Hepatocyte (in vitro differentiated cells): ENCODE measurements at regions not wholly inside any gene's neighbourhood (a gene's known extent, or its start where the extent isn't known, plus 50 kb on each side); places are given as distances from the start of the nearest gene placed in this dataset.
A peak's percentile ranks its signal among the peaks of the same experiment; 100 is the strongest.

Experiments
- DNase-seq: peaks from one replicate; pipeline ENCODE4 v3.0.0-alpha.2; 2016; ENCODE audit warnings: low spot score
- H2AFZ ChIP-seq: fragments of 200-600 bp; sonication (generic); 2 replicates; pipeline ENCODE4 v1.6.0; 2016; ENCODE audit warnings: antibody characterized with exemption, mild to moderate bottlenecking
- H3K27ac ChIP-seq: fragments of 200-600 bp; sonication (generic); 2 replicates; pipeline ENCODE4 v1.5.1; 2016; ENCODE audit warnings: mild to moderate bottlenecking
- H3K27me3 ChIP-seq: fragments of 200-600 bp; sonication (generic); 2 replicates; pipeline ENCODE4 v1.6.1; 2016
- H3K36me3 ChIP-seq: fragments of 200-600 bp; sonication (generic); replicated peaks from 2 replicates; pipeline ENCODE4 v1.5.1; 2016; ENCODE audit warnings: low read depth; ENCODE audit not compliant: insufficient read depth
- H3K4me1 ChIP-seq: fragments of 200-600 bp; sonication (generic); 2 replicates; pipeline ENCODE4 v1.5.1; 2016; ENCODE audit warnings: mild to moderate bottlenecking, moderate library complexity; ENCODE audit not compliant: insufficient read depth
- H3K4me2 ChIP-seq: fragments of 200-600 bp; sonication (generic); 2 replicates; pipeline ENCODE4 v1.6.0; 2016
- H3K4me3 ChIP-seq: fragments of 200-600 bp; sonication (generic); 2 replicates; pipeline ENCODE4 v1.5.1; 2016; ENCODE audit warnings: mild to moderate bottlenecking
- H3K79me2 ChIP-seq: fragments of 200-600 bp; sonication (generic); 2 replicates; pipeline ENCODE4 v1.6.0; 2017; ENCODE audit warnings: mild to moderate bottlenecking
- H3K9me2 ChIP-seq: fragments of 200-600 bp; sonication (generic); replicated peaks from 2 replicates; pipeline ENCODE4 v1.6.0; 2017; ENCODE audit warnings: mild to moderate bottlenecking; ENCODE audit not compliant: insufficient read depth
- H3K9me3 ChIP-seq: fragments of 200-600 bp; sonication (generic); 2 replicates; pipeline ENCODE4 v1.5.1; 2016; ENCODE audit warnings: low read depth, mild to moderate bottlenecking
- H4K20me1 ChIP-seq: fragments of 200-600 bp; sonication (generic); 2 replicates; pipeline ENCODE4 v1.6.0; 2016; ENCODE audit warnings: mild to moderate bottlenecking; ENCODE audit not compliant: insufficient read depth, poor library complexity, severe bottlenecking
- EZH2 ChIP-seq: fragments of 200-600 bp; sonication (generic); IDR thresholded peaks from 2 replicates; pipeline ENCODE4 v1.6.1; 2016; ENCODE audit warnings: antibody characterized with exemption, mild to moderate bottlenecking, borderline replicate concordance
- EZH2phosphoT487 ChIP-seq: fragments of 200-600 bp; sonication (generic); IDR thresholded peaks from one replicate; pipeline ENCODE4 v1.6.1; 2018; ENCODE audit warnings: antibody characterized with exemption, mild to moderate bottlenecking, low read depth, moderate library complexity; ENCODE audit not compliant: unreplicated experiment, severe bottlenecking
- WGBS: methylation state at CpG from one replicate; pipeline ENCODE4 v1.1.6; 2016; ENCODE audit warnings: low lambda C conversion rate; ENCODE audit errors: missing lambda C conversion rate; 5-methylcytosine and 5-hydroxymethylcytosine counted together
- TF ChIP-seq, protein P1 (sequence below): fragments of 200-600 bp; sonication (generic); IDR thresholded peaks from 2 replicates; pipeline ENCODE4 v1.5.1; 2016; ENCODE audit warnings: antibody characterized with exemption, mild to moderate bottlenecking; ENCODE audit not compliant: poor library complexity

DNA sequence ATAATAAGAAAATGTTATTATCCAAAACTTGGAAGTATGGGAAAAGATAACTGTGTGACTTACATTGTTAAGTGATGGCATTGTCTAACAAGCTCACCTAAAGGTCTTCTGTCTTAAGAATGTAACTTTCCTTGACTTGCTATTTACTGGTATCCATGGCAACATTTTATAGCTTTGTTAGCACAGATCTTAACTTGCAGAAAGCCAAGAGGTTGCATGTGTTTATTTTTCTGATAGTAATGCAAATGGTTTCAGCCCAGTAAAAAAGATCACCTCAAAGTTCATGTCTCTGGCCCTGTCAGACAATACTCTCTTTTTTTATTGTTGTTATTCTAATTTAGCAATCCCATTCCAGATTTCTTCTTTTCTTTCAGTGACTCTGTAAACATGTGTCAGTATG is 425.3 kb downstream of the SPRY1 start:
- H3K4me1 ChIP-seq: no peaks in the 10 kb centered on the region
- H3K4me2 ChIP-seq: no peak overlapping the region
- DNase-seq: peak; percentile 57
- H3K27me3 ChIP-seq: no peaks in the 10 kb centered on the region
- H2AFZ ChIP-seq: no peak overlapping the region
- no peaks in the 10 kb centered on the region for H3K79me2 ChIP-seq
- no peaks in the 10 kb centered on the region for H3K9me3 ChIP-seq
- H3K9me2 ChIP-seq: no peaks in the 10 kb centered on the region
- H3K27ac ChIP-seq: peak overlapping the region; percentile 12
- no peak overlapping the region for H3K4me3 ChIP-seq
- no peaks in the 10 kb centered on the region for H3K36me3 ChIP-seq
- H4K20me1 ChIP-seq: no peaks in the 10 kb centered on the region
- TF ChIP-seq EZH2phosphoT487 (no peak), EZH2 (no peak)
- TF ChIP-seq, protein P1, sequence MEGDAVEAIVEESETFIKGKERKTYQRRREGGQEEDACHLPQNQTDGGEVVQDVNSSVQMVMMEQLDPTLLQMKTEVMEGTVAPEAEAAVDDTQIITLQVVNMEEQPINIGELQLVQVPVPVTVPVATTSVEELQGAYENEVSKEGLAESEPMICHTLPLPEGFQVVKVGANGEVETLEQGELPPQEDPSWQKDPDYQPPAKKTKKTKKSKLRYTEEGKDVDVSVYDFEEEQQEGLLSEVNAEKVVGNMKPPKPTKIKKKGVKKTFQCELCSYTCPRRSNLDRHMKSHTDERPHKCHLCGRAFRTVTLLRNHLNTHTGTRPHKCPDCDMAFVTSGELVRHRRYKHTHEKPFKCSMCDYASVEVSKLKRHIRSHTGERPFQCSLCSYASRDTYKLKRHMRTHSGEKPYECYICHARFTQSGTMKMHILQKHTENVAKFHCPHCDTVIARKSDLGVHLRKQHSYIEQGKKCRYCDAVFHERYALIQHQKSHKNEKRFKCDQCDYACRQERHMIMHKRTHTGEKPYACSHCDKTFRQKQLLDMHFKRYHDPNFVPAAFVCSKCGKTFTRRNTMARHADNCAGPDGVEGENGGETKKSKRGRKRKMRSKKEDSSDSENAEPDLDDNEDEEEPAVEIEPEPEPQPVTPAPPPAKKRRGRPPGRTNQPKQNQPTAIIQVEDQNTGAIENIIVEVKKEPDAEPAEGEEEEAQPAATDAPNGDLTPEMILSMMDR: no peak

DNA sequence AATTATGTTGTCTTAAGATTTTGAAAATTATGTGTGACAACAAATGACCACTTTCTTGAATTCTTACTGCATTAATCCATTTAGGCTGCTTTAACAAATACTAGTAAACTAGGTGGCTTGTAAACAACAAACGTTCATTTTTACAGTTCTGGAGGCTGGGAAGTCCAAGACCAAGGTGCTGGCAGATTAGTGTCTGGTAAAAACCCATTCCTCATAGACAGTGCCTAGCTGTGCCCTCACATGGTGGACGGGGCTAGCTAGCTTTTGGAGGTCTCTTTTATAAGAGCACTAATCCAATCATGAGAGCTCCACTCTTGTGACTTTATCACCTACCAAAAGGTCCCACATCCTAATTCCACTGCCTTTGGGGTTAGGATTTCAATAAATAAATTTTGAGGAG is 425.8 kb downstream of the SPRY1 start:
- no peaks in the 10 kb centered on the region for H4K20me1 ChIP-seq
- no peak overlapping the region for H3K4me2 ChIP-seq
- H2AFZ ChIP-seq: no peak overlapping the region
- no peaks in the 10 kb centered on the region for H3K36me3 ChIP-seq
- no peaks in the 10 kb centered on the region for H3K4me1 ChIP-seq
- WGBS: 60% methylated on average over 2 of the region's 2 CpGs
- H3K27me3 ChIP-seq: no peaks in the 10 kb centered on the region
- H3K9me2 ChIP-seq: no peaks in the 10 kb centered on the region
- no peaks in the 10 kb centered on the region for H3K79me2 ChIP-seq
- no peaks in the 10 kb centered on the region for H3K9me3 ChIP-seq
- DNase-seq: no peak
- H3K4me3 ChIP-seq: no peak overlapping the region
- H3K27ac ChIP-seq: peak overlapping the region; percentile 12
- TF ChIP-seq, protein P1: no peak
- TF ChIP-seq EZH2phosphoT487: no peak
- no peak for TF ChIP-seq EZH2

DNA sequence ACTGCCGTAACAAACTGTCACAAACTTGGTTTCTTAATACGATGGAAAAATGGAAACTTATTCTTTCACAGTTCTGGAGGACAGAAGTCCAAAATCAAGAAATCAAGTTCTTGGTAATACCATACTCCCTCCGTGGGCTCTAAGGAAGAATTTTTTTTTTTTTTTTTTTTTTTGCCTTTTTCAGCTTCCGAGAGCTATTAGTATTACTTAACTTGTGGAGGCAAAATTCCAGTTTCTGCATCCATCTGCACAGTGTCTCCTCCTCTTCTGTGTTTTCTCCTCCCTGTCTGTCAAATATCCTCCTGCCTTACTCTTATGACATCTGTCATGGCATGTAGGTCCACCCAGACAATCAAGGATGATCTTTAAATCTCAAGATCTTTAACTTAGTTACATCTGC is 426.6 kb downstream of the SPRY1 start:
- Histone ChIP-seq H3K27me3 (no peaks in the 10 kb centered on the region), H3K4me1 (no peaks in the 10 kb centered on the region), H4K20me1 (no peaks in the 10 kb centered on the region), H3K36me3 (no peaks in the 10 kb centered on the region), H3K4me3 (no peak overlapping the region), H2AFZ (no peak overlapping the region), H3K27ac (no peak overlapping the region), H3K4me2 (no peak overlapping the region), H3K9me3 (no peaks in the 10 kb centered on the region), H3K9me2 (no peaks in the 10 kb centered on the region), H3K79me2 (no peaks in the 10 kb centered on the region)
- no peak for DNase-seq
- TF ChIP-seq, protein P1: no peak
- no peak for TF ChIP-seq EZH2phosphoT487
- 96% methylated on average over 4 of the region's 4 CpGs for WGBS

DNA sequence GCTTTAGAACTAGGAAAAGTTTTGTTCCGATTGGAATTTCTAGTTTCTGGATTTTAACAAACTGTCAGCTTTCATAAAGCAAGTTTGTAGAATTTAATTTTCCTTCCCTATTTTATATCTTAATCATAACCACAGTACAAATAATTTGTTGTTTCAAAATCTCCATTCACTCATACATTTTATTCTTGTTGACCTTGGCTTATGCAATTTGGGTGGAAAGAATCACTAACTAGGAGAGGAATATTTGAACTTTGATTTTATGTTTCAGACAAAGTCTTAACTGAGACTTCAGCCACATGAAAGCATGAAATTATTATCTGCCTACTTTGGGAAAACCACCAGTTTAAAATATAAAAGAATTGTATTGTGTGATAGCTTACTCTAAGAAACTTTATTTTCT is 427.9 kb downstream of the SPRY1 start:
- Histone ChIP-seq H3K79me2 (no peaks in the 10 kb centered on the region), H3K9me3 (no peaks in the 10 kb centered on the region), H3K9me2 (no peaks in the 10 kb centered on the region), H3K36me3 (no peaks in the 10 kb centered on the region), H3K4me3 (no peak overlapping the region), H3K27me3 (no peaks in the 10 kb centered on the region), H3K4me1 (no peaks in the 10 kb centered on the region), H2AFZ (no peak overlapping the region), H4K20me1 (no peaks in the 10 kb centered on the region), H3K4me2 (no peak overlapping the region), H3K27ac (no peak overlapping the region)
- WGBS: 90% methylated on average over 1 of the region's 1 CpG
- DNase-seq: no peak
- TF ChIP-seq EZH2: no peak
- TF ChIP-seq, protein P1: no peak
- TF ChIP-seq EZH2phosphoT487: no peak
